SH-SY5Y (cell line): ENCODE measurements at regions not wholly inside any gene's neighbourhood (a gene's known extent, or its start where the extent isn't known, plus 50 kb on each side); places are given as distances from the start of the nearest gene placed in this dataset.

ENCODE experiments used
- GATA2 ChIP-seq: IDR thresholded peaks from 2 replicates; pipeline ENCODE4 v1.6.1; 2011; ENCODE audit warnings: mild to moderate bottlenecking, low read depth, low read length
- GATA3 ChIP-seq: IDR thresholded peaks from 2 replicates; pipeline ENCODE4 v1.6.1; 2011; ENCODE audit warnings: low read depth, mild to moderate bottlenecking, low read length, moderate library complexity

GRCh38 chr1:212190169-212190568 lies 95.0 kb upstream of the PPP2R5A start:
- TF ChIP-seq GATA3 (no peak), GATA2 (no peak)
